Gastrocnemius medialis (tissue), 4 donors: ENCODE measurements at regions not wholly inside any gene's neighbourhood (a gene's known extent, or its start where the extent isn't known, plus 50 kb on each side); places are given as distances from the start of the nearest gene placed in this dataset.

Experiments
- POLR2A ChIP-seq, 2 donors: fragments of 450-650 bp; IDR thresholded peaks; one replicate each; pipeline ENCODE4 v1.6.1; 2017; ENCODE audit warnings: antibody characterized with exemption in 2 of 2, mild to moderate bottlenecking in 2 of 2, moderate library complexity in 2 of 2
- TF ChIP-seq, protein P1 (sequence below), 5 experiments: fragments of 450-650 bp in 3 of 5; fragments of 200-600 bp in 2 of 5; sonication (generic) in 2 of 5; IDR thresholded peaks in 4 of 5; conservative IDR thresholded peaks in 1 of 5; 1 replicate in 4 of 5; 2 replicates in 1 of 5; pipeline ENCODE4 v1.5.1; 2016 to 2019; ENCODE audit warnings: antibody characterized with exemption in 5 of 5, mild to moderate bottlenecking in 3 of 5, moderate library complexity in 3 of 5

DNA sequence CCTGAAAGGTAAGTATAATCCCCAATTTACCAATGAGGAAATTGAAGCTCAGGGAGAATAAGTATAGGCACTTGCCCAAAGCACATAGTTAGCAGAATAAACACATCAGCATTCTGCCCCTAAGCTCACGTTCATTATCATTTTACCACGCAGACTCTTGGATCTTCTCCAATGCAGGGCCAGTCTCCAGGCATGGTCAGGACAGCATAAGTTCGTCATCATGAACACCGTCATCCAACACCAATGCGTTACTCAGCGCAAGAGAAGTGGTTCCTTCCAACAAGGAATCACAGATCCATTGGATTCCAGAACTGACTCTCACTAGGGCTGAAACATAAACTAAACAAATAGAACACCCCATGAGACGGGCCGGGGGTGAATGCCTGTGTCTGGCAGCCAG lies 86.5 kb upstream of the GPM6B start:
- TF ChIP-seq POLR2A (IDR thresholded peaks at IDR 0.05): no peak
- TF ChIP-seq, protein P1, sequence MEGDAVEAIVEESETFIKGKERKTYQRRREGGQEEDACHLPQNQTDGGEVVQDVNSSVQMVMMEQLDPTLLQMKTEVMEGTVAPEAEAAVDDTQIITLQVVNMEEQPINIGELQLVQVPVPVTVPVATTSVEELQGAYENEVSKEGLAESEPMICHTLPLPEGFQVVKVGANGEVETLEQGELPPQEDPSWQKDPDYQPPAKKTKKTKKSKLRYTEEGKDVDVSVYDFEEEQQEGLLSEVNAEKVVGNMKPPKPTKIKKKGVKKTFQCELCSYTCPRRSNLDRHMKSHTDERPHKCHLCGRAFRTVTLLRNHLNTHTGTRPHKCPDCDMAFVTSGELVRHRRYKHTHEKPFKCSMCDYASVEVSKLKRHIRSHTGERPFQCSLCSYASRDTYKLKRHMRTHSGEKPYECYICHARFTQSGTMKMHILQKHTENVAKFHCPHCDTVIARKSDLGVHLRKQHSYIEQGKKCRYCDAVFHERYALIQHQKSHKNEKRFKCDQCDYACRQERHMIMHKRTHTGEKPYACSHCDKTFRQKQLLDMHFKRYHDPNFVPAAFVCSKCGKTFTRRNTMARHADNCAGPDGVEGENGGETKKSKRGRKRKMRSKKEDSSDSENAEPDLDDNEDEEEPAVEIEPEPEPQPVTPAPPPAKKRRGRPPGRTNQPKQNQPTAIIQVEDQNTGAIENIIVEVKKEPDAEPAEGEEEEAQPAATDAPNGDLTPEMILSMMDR (IDR thresholded peaks at IDR 0.05 in 4 of 5, conservative IDR thresholded peaks at IDR 0.05 in 1 of 5): no peak
